OCI-LY7 (cell line): ENCODE measurements at regions not wholly inside any gene's neighbourhood (a gene's known extent, or its start where the extent isn't known, plus 50 kb on each side); places are given as distances from the start of the nearest gene placed in this dataset.
"Not testable (repeated sequence)": the region's sequence is repeated elsewhere in the genome, so short reads cannot be mapped to it uniquely, and the experiment has no call there.

ENCODE experiments used
- BruUV-seq: library from RNA; stranded (reverse); fragments of 400-500 nt; replicated peaks from 2 replicates; lab custom pipeline; 2021; lab: Mats Ljungman, UMichigan
- CTCF ChIA-PET: fragments of 300-600 bp; sonication (Branson Sonifier 250); formaldehyde crosslinking; loops from one replicate; lab custom pipeline; 2022; ENCODE audit warnings: antibody characterized with exemption; ENCODE audit not compliant: unreplicated experiment; lab: Charles Lee
- POLR2A ChIA-PET: fragments of 300-600 bp; sonication (Branson Sonifier 250); formaldehyde crosslinking; loops from one replicate; lab custom pipeline; 2022; ENCODE audit warnings: antibody characterized with exemption; lab: Charles Lee
- DNase-seq: peaks from one replicate; pipeline ENCODE4 v3.0.0-alpha.2; 2015; ENCODE audit warnings: low spot score
- H2AFZ ChIP-seq: fragments of 200-600 bp; sonication (generic), shearing (Covaris generic); 2 replicates; pipeline ENCODE4 v1.6.1; 2014; ENCODE audit warnings: mild to moderate bottlenecking, antibody characterized with exemption, low read length, moderate library complexity
- H3K27ac ChIP-seq: fragments of 200-600 bp; sonication (generic); 2 replicates; pipeline ENCODE4 v1.5.1; 2014; ENCODE audit warnings: mixed run types, low read depth, mild to moderate bottlenecking, moderate library complexity, low read length, inconsistent platforms; ENCODE audit not compliant: poor library complexity, severe bottlenecking
- H3K36me3 ChIP-seq: fragments of 200-600 bp; sonication (generic); 2 replicates; pipeline ENCODE4 v1.6.1; 2014; ENCODE audit warnings: mild to moderate bottlenecking, antibody characterized with exemption, low read length, moderate library complexity, mixed read lengths; ENCODE audit not compliant: insufficient read depth
- H3K4me1 ChIP-seq: fragments of 200-600 bp; sonication (generic); 2 replicates; pipeline ENCODE4 v1.5.1; 2014; ENCODE audit warnings: mild to moderate bottlenecking, low read length; ENCODE audit not compliant: insufficient read depth, poor library complexity, severe bottlenecking
- H3K4me2 ChIP-seq: fragments of 200-600 bp; sonication (generic); 2 replicates; pipeline ENCODE4 v1.6.1; 2014; ENCODE audit warnings: mild to moderate bottlenecking, low read length
- H3K4me3 ChIP-seq: fragments of 200-600 bp; sonication (generic); 2 replicates; pipeline ENCODE4 v1.5.1; 2014; ENCODE audit warnings: mild to moderate bottlenecking, low read depth, low read length; ENCODE audit not compliant: poor library complexity, severe bottlenecking
- H3K79me2 ChIP-seq: fragments of 200-600 bp; sonication (generic); 2 replicates; pipeline ENCODE4 v1.6.1; 2016; ENCODE audit warnings: low read depth, mild to moderate bottlenecking, low read length, moderate library complexity, mixed read lengths; ENCODE audit not compliant: insufficient read depth
- H3K9me2 ChIP-seq: fragments of 200-600 bp; sonication (generic); 2 replicates; pipeline ENCODE4 v1.6.1; 2016; ENCODE audit warnings: mild to moderate bottlenecking, low read length, mixed read lengths; ENCODE audit not compliant: insufficient read depth
- H3K9me3 ChIP-seq: fragments of 200-600 bp; sonication (generic); 2 replicates; pipeline ENCODE4 v1.6.1; 2014; ENCODE audit warnings: mild to moderate bottlenecking, mixed run types, low read length, mixed read lengths
- H4K20me1 ChIP-seq: fragments of 200-600 bp; sonication (generic); 2 replicates; pipeline ENCODE4 v1.6.1; 2014; ENCODE audit warnings: mild to moderate bottlenecking, antibody characterized with exemption, low read length, moderate library complexity, mixed read lengths; ENCODE audit not compliant: insufficient read depth
- EZH2phosphoT487 ChIP-seq: fragments of 200-600 bp; sonication (generic); IDR thresholded peaks from 2 replicates; pipeline ENCODE4 v1.6.1; 2018; ENCODE audit warnings: low read depth, borderline replicate concordance, mild to moderate bottlenecking, mixed run types, antibody characterized with exemption, low read length, moderate library complexity, mixed read lengths
- intact Hi-C: fragments of 100-400 bp; cut with micrococcal nuclease; formaldehyde crosslinking; loops from one replicate; pipeline ENCODE4 v1.10.0; 2022; ENCODE audit not compliant: unreplicated experiment
- TF ChIP-seq, protein P1 (sequence below): fragments of 200-600 bp; sonication (generic); conservative IDR thresholded peaks from 2 replicates; pipeline ENCODE4 v1.5.1; 2014; ENCODE audit warnings: mild to moderate bottlenecking, antibody characterized with exemption, low read length, moderate library complexity, mixed read lengths

GRCh38 chr2:153663371-153663770 lies 184.8 kb upstream of the RPRM start:
- CTCF ChIA-PET: no interaction called here
- H4K20me1 ChIP-seq: no peaks in the 10 kb centered on the region
- H3K9me3 ChIP-seq: no peaks in the 10 kb centered on the region

DNA sequence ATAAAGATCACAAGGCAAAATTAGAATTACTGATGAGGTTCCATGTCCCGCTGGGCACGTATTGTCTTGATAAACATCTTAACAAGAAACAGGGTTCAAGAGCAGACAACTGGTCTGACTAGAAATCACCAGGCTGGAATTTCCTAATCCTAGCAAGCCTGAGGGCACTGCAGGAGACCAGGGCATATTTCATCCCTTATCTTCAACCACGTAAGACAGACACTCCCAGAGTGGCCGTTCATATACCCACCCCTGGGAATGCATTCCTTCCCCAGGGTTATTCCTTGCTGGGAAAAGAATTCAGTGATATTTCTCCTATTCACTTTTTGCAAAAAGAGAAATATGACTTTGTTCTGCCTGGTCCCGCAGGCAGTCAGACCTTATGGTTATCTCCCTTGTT lies 185.4 kb upstream of the RPRM start:
- H2AFZ ChIP-seq, H3K79me2 ChIP-seq, H3K4me2 ChIP-seq, H3K9me2 ChIP-seq, POLR2A ChIA-PET, H4K20me1 ChIP-seq, DNase-seq, H3K4me1 ChIP-seq, H3K9me3 ChIP-seq, CTCF ChIA-PET, BruUV-seq, H3K27ac ChIP-seq, intact Hi-C loops, H3K4me3 ChIP-seq, H3K36me3 ChIP-seq: not testable (repeated sequence)

More at GRCh38 chr2:153663371-153663770, 184.8 kb upstream of the RPRM start:
- no peak for TF ChIP-seq EZH2phosphoT487
- TF ChIP-seq, protein P1, sequence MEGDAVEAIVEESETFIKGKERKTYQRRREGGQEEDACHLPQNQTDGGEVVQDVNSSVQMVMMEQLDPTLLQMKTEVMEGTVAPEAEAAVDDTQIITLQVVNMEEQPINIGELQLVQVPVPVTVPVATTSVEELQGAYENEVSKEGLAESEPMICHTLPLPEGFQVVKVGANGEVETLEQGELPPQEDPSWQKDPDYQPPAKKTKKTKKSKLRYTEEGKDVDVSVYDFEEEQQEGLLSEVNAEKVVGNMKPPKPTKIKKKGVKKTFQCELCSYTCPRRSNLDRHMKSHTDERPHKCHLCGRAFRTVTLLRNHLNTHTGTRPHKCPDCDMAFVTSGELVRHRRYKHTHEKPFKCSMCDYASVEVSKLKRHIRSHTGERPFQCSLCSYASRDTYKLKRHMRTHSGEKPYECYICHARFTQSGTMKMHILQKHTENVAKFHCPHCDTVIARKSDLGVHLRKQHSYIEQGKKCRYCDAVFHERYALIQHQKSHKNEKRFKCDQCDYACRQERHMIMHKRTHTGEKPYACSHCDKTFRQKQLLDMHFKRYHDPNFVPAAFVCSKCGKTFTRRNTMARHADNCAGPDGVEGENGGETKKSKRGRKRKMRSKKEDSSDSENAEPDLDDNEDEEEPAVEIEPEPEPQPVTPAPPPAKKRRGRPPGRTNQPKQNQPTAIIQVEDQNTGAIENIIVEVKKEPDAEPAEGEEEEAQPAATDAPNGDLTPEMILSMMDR: no peak
- no peak overlapping the region for H3K4me3 ChIP-seq
- no peaks in the 10 kb centered on the region for H3K9me2 ChIP-seq
- no peak overlapping the region for H3K27ac ChIP-seq
- POLR2A ChIA-PET: interaction anchor here (0.6 kb wide), 1 partner anchor 56 kb away, joined by 3 read pairs; no protein-coding TSS in a partner anchor
- no peaks in the 10 kb centered on the region for H3K79me2 ChIP-seq
- H3K4me2 ChIP-seq: no peak overlapping the region
- no peak for DNase-seq
- no peak overlapping the region for H2AFZ ChIP-seq
- intact Hi-C loops: no loop called here
- H3K4me1 ChIP-seq: no peaks in the 10 kb centered on the region
- no peaks in the 10 kb centered on the region for H3K36me3 ChIP-seq
- BruUV-seq: no TSS peak

DNA sequence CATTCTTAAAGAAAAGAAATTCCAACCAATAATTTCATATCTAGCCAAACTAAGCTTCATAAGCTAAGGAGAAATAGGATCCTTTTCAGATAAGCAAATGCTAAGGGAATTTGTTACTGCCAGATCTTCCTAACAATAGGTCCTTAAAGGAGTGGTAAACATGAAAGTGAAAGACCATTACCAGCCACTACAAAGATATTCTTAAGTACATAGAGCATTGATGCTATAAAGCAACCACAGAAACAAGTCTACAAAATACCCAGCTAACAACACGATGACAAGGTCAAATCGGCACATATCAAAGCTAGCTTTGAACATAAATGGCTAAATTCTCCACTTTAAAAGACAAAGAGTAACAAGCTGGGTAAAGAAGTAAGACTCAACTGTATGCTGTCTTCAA lies 188.9 kb upstream of the RPRM start:
- no peaks in the 10 kb centered on the region for H3K9me2 ChIP-seq
- H3K27ac ChIP-seq: no peak overlapping the region
- POLR2A ChIA-PET: no interaction called here
- H2AFZ ChIP-seq: no peak overlapping the region
- no peak for TF ChIP-seq EZH2phosphoT487
- TF ChIP-seq, protein P1: no peak
- DNase-seq: no peak
- no peak overlapping the region for H3K4me2 ChIP-seq
- intact Hi-C loops: loop anchor here (5.0 kb wide), 1 partner anchor 705 kb away; no protein-coding TSS in a partner anchor
- CTCF ChIA-PET: no interaction called here
- H3K9me3 ChIP-seq: no peaks in the 10 kb centered on the region
- no peaks in the 10 kb centered on the region for H3K79me2 ChIP-seq
- no peaks in the 10 kb centered on the region for H3K36me3 ChIP-seq
- no peak overlapping the region for H3K4me3 ChIP-seq
- H4K20me1 ChIP-seq: no peaks in the 10 kb centered on the region
- no peaks in the 10 kb centered on the region for H3K4me1 ChIP-seq
- BruUV-seq: no TSS peak
